GM12878 (cell line): ENCODE measurements at regions not wholly inside any gene's neighbourhood (a gene's known extent, or its start where the extent isn't known, plus 50 kb on each side); places are given as distances from the start of the nearest gene placed in this dataset.
"Not testable (repeated sequence)": the region's sequence is repeated elsewhere in the genome, so short reads cannot be mapped to it uniquely, and the experiment has no call there.

Source experiments
- ATAC-seq: fragments of 200-7000 bp; cut with Tn5 transposase; 3 replicates; pipeline ENCODE4 v1.9.1; 2020; ENCODE audit warnings: mild to moderate bottlenecking, moderate library complexity
- BruUV-seq: library from RNA; stranded (reverse); fragments of 400-500 nt; replicated peaks from 2 replicates; lab custom pipeline; 2021; lab: Mats Ljungman, UMichigan
- CTCF ChIA-PET: fragments of 300-600 bp; sonication (Branson Sonifier 250); formaldehyde crosslinking; extraction: SDS; loops from one replicate; lab custom pipeline; 2021; ENCODE audit warnings: inconsistent platforms; lab: Yijun Ruan, JAX
- POLR2A ChIA-PET: fragments of 350-600 bp; formaldehyde crosslinking; extraction: SDS; loops from one replicate; lab custom pipeline; 2021; ENCODE audit warnings: inconsistent platforms; lab: Charles Lee
- RAD21 ChIA-PET: fragments of 300-600 bp; sonication (Branson Sonifier 250); formaldehyde crosslinking; loops from one replicate; lab custom pipeline; 2023; ENCODE audit warnings: antibody characterized with exemption; ENCODE audit not compliant: unreplicated experiment; lab: Charles Lee
- SMC1A ChIA-PET: fragments of 300-600 bp; sonication (Branson Sonifier 250); formaldehyde crosslinking; loops from one replicate; lab custom pipeline; 2023; ENCODE audit not compliant: unreplicated experiment, uncharacterized antibody; lab: Charles Lee
- DNase-seq: peaks from one replicate; pipeline ENCODE4 v3.0.0-alpha.2; 2011; ENCODE audit warnings: low read depth, low spot score
- FAIRE-seq: peaks from 3 replicates; lab custom pipeline; 2011; peaks lifted over from hg19 to GRCh38; lab: Jason Lieb, UNC
- H2AFZ ChIP-seq: 2 replicates; pipeline ENCODE4 v1.6.0; 2011; ENCODE audit warnings: low read depth, low read length, control low read depth; ENCODE audit not compliant: control insufficient read depth
- H3K27ac ChIP-seq: 2 replicates; pipeline ENCODE4 v1.5.1; 2011; ENCODE audit warnings: control low read depth; ENCODE audit not compliant: control insufficient read depth, insufficient read depth
- H3K27me3 ChIP-seq, 2 experiments: replicated peaks in 1 of 2; 2 replicates each; pipeline versions ENCODE4 v1.6.0 to v1.6.1; 2011; ENCODE audit warnings: low read length in 1 of 2; ENCODE audit not compliant: control insufficient read depth in 2 of 2, insufficient read depth in 2 of 2
- H3K36me3 ChIP-seq, 2 experiments: 2 replicates each; pipeline ENCODE4 v1.5.1; 2011; ENCODE audit warnings: low read length in 1 of 2; ENCODE audit not compliant: control insufficient read depth in 2 of 2, insufficient read depth in 2 of 2
- H3K4me1 ChIP-seq: 2 replicates; pipeline ENCODE4 v1.6.1; 2011; ENCODE audit warnings: mild to moderate bottlenecking, low read length, moderate library complexity, mixed read lengths; ENCODE audit not compliant: control insufficient read depth, insufficient read depth
- H3K4me2 ChIP-seq: 2 replicates; pipeline ENCODE4 v1.6.0; 2011; ENCODE audit warnings: control low read depth; ENCODE audit not compliant: control insufficient read depth, insufficient read depth
- H3K4me3 ChIP-seq: fragments of 200-600 bp; sonication (generic); 2 replicates; pipeline ENCODE4 v1.5.1; 2016
- H3K79me2 ChIP-seq: 2 replicates; pipeline ENCODE4 v1.6.0; 2011; ENCODE audit warnings: low read length; ENCODE audit not compliant: control insufficient read depth, insufficient read depth
- H3K9ac ChIP-seq: 2 replicates; pipeline ENCODE4 v1.8.0; 2011; ENCODE audit warnings: low read length, control low read depth, mixed read lengths; ENCODE audit not compliant: control insufficient read depth, insufficient read depth
- H3K9me3 ChIP-seq: replicated peaks from 3 replicates; pipeline ENCODE4 v1.5.1; 2011; ENCODE audit warnings: mild to moderate bottlenecking, low read length; ENCODE audit not compliant: control insufficient read depth, insufficient read depth
- H4K20me1 ChIP-seq: 2 replicates; pipeline ENCODE4 v1.6.0; 2011; ENCODE audit not compliant: control insufficient read depth, insufficient read depth
- BHLHE40 ChIP-seq, 2 experiments: fragments of 450-650 bp in 1 of 2; IDR thresholded peaks; 2 replicates each; pipeline ENCODE4 v1.6.1; 2011 to 2017; ENCODE audit warnings: low read depth in 2 of 2, borderline replicate concordance in 1 of 2, improper control_type of control experiment in 1 of 2, low read length in 1 of 2, mild to moderate bottlenecking in 1 of 2
- NBN ChIP-seq: fragments of 450-650 bp; IDR thresholded peaks from 2 replicates; pipeline ENCODE4 v1.6.1; 2016
- WGBS: methylation state at CpG from one replicate; pipeline ENCODE4 v1.1.6; 2016; ENCODE audit warnings: low lambda C conversion rate; ENCODE audit not compliant: insufficient replicate concordance, insufficient coverage; ENCODE audit errors: missing lambda C conversion rate; 5-methylcytosine and 5-hydroxymethylcytosine counted together
- in situ Hi-C: fragments of 300-500 bp; cut with MboI; formaldehyde crosslinking; loops from 9 replicates; pipeline ENCODE4 v1.14.3; 2018; ENCODE audit warnings: mixed read lengths
- intact Hi-C: fragments of 100-400 bp; cut with micrococcal nuclease; formaldehyde crosslinking; loops from one replicate; pipeline ENCODE4 v1.14.2; 2022; ENCODE audit not compliant: unreplicated experiment
- TF ChIP-seq, protein P1 (sequence below): fragments of 450-650 bp; IDR thresholded peaks from 2 replicates; pipeline ENCODE4 v1.6.1; 2016; ENCODE audit warnings: mild to moderate bottlenecking, moderate library complexity, borderline replicate concordance

DNA sequence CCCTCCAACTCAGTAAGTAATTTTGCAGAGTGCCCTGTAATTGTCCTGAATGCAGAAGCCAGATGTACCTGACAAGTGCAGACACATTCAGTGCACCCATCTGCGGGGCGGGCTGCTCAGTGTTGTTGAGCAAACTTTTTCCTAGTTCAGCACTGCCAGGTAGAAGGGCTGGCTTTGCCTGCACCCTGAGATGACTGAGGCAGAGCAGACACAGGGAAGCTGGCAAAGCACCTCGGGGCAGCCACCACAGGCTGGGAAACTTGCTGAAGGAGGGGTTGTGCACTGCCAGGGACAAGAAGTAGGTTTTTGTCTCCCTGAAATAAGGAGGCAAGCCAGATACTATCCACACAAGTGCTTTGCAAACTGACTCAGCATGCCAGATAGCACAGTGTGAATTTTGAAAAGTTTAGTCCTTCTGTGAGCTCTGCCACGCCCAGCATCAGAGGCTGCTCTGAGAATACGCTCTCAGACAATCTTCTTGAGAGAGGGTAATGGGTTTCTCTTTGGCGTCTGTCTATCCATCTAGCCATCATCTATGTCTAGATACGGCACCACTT is 62.3 kb downstream of the SOWAHC start (continued):
- TF ChIP-seq BHLHE40 (IDR thresholded peaks at IDR 0.05; ENCODE audit: borderline replicate concordance in 1 of 2, low read depth in 2 of 2, low read length in 1 of 2) (no peak), NBN (no peak)
- TF ChIP-seq, protein P1, sequence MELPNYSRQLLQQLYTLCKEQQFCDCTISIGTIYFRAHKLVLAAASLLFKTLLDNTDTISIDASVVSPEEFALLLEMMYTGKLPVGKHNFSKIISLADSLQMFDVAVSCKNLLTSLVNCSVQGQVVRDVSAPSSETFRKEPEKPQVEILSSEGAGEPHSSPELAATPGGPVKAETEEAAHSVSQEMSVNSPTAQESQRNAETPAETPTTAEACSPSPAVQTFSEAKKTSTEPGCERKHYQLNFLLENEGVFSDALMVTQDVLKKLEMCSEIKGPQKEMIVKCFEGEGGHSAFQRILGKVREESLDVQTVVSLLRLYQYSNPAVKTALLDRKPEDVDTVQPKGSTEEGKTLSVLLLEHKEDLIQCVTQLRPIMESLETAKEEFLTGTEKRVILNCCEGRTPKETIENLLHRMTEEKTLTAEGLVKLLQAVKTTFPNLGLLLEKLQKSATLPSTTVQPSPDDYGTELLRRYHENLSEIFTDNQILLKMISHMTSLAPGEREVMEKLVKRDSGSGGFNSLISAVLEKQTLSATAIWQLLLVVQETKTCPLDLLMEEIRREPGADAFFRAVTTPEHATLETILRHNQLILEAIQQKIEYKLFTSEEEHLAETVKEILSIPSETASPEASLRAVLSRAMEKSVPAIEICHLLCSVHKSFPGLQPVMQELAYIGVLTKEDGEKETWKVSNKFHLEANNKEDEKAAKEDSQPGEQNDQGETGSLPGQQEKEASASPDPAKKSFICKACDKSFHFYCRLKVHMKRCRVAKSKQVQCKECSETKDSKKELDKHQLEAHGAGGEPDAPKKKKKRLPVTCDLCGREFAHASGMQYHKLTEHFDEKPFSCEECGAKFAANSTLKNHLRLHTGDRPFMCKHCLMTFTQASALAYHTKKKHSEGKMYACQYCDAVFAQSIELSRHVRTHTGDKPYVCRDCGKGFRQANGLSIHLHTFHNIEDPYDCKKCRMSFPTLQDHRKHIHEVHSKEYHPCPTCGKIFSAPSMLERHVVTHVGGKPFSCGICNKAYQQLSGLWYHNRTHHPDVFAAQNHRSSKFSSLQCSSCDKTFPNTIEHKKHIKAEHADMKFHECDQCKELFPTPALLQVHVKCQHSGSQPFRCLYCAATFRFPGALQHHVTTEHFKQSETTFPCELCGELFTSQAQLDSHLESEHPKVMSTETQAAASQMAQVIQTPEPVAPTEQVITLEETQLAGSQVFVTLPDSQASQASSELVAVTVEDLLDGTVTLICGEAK = no peak

DNA sequence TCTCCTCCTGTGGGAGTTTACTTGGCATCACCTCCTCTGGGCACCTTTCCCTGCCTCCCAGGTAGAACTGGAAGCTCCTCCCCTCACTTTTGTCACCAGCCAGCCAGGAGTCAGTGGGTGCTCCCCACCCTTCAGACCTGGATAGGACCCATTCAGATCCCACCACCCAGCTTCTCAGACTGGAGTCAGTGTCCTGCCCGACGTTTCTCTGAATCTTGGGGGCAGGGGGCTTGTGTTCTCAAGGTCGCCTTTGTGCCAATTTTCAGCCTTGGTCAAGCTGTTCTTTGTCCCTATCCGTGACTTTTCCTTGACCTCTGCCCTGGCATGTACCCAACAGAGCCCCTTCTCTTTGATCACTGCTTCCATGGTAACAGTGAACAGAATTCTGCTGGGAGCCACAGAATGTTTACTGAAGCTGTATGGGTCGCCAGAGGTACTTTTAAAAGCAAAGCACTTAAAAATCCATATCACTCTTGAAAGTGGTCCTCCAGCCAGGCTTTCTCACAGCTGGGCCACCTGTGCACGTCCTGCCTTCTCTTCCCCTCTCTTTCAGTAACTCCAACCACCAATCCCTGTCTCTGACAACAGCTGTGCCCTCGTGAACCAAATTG is 63.1 kb downstream of the SOWAHC start:
- H2AFZ ChIP-seq, SMC1A ChIA-PET, H3K9ac ChIP-seq, in situ Hi-C loops, FAIRE-seq, H3K4me3 ChIP-seq, H4K20me1 ChIP-seq, H3K27ac ChIP-seq, ATAC-seq, POLR2A ChIA-PET, DNase-seq, H3K4me2 ChIP-seq, CTCF ChIA-PET, H3K4me1 ChIP-seq, RAD21 ChIA-PET, H3K27me3 ChIP-seq, H3K9me3 ChIP-seq, H3K36me3 ChIP-seq, intact Hi-C loops, H3K79me2 ChIP-seq, BruUV-seq: not testable (repeated sequence)
- 4% methylated on average over 7 of the region's 7 CpGs for WGBS
